PC-3 (cell line): ENCODE measurements at regions not wholly inside any gene's neighbourhood (a gene's known extent, or its start where the extent isn't known, plus 50 kb on each side); places are given as distances from the start of the nearest gene placed in this dataset.

Experiments
- ATAC-seq: fragments of 200-7000 bp; cut with Tn5 transposase; 2 replicates; pipeline ENCODE4 v1.9.1; 2020; ENCODE audit warnings: mild to moderate bottlenecking, moderate library complexity
- BruUV-seq: library from RNA; stranded (reverse); fragments of 400-500 nt; replicated peaks from 2 replicates; lab custom pipeline; 2021; lab: Mats Ljungman, UMichigan
- CTCF ChIA-PET: fragments of 300-600 bp; sonication (Branson Sonifier 250); formaldehyde crosslinking; loops from one replicate; lab custom pipeline; 2022; ENCODE audit warnings: antibody characterized with exemption; lab: Charles Lee
- POLR2A ChIA-PET: fragments of 300-600 bp; sonication (Branson Sonifier 250); formaldehyde crosslinking; loops from one replicate; lab custom pipeline; 2022; ENCODE audit warnings: antibody characterized with exemption; ENCODE audit not compliant: unreplicated experiment; lab: Charles Lee
- DNase-seq: peaks from one replicate; pipeline ENCODE4 v3.0.0-alpha.2; 2015
- H2AFZ ChIP-seq: fragments of 300-600 bp; sonication (generic); 2 replicates; pipeline ENCODE4 v1.6.0; 2016; ENCODE audit warnings: antibody characterized with exemption, low read length
- H3F3A ChIP-seq: fragments of 300-600 bp; sonication (generic); one replicate; pipeline ENCODE4 v1.6.0; 2017; ENCODE audit warnings: antibody characterized with exemption, low read length, control low read depth, mild to moderate bottlenecking; ENCODE audit not compliant: unreplicated experiment
- H3K27ac ChIP-seq: fragments of 300-600 bp; sonication (generic); 2 replicates; pipeline ENCODE4 v1.5.1; 2016; ENCODE audit warnings: mild to moderate bottlenecking, low read length
- H3K27me3 ChIP-seq: fragments of 300-600 bp; sonication (generic); 2 replicates; pipeline ENCODE4 v1.6.1; 2016; ENCODE audit warnings: low read length, mixed read lengths
- H3K36me3 ChIP-seq: fragments of 300-600 bp; sonication (generic); 2 replicates; pipeline ENCODE4 v1.6.1; 2016; ENCODE audit warnings: low read depth, mixed run types, low read length, mixed read lengths
- H3K4me1 ChIP-seq: fragments of 300-600 bp; sonication (generic); 2 replicates; pipeline ENCODE4 v1.5.1; 2016; ENCODE audit warnings: low read length; ENCODE audit not compliant: insufficient read depth
- H3K4me2 ChIP-seq: fragments of 300-600 bp; sonication (generic); 2 replicates; pipeline ENCODE4 v1.6.0; 2016; ENCODE audit warnings: low read length
- H3K4me3 ChIP-seq: fragments of 300-600 bp; sonication (generic); 2 replicates; pipeline ENCODE4 v1.5.1; 2016; ENCODE audit warnings: mild to moderate bottlenecking, low read length, mixed read lengths
- H3K79me2 ChIP-seq: fragments of 300-600 bp; sonication (generic); 2 replicates; pipeline ENCODE4 v1.6.1; 2017; ENCODE audit warnings: low read length, mixed read lengths
- H3K9ac ChIP-seq: fragments of 300-600 bp; sonication (generic); 2 replicates; pipeline ENCODE4 v1.6.0; 2016; ENCODE audit warnings: mild to moderate bottlenecking, low read length
- H3K9me2 ChIP-seq: fragments of 300-600 bp; sonication (generic); replicated peaks from 2 replicates; pipeline ENCODE4 v1.6.1; 2016; ENCODE audit warnings: mixed run types, low read length, mixed read lengths
- H3K9me3 ChIP-seq: fragments of 300-600 bp; sonication (generic); 2 replicates; pipeline ENCODE4 v1.6.1; 2016; ENCODE audit warnings: low read length, mixed read lengths
- H4K20me1 ChIP-seq: fragments of 300-600 bp; sonication (generic); 2 replicates; pipeline ENCODE4 v1.6.1; 2016; ENCODE audit warnings: low read length, mixed read lengths
- EZH2 ChIP-seq: fragments of 300-600 bp; sonication (generic); IDR thresholded peaks from one replicate; pipeline ENCODE4 v1.6.1; 2017; ENCODE audit warnings: antibody characterized with exemption, mild to moderate bottlenecking, low read length; ENCODE audit not compliant: unreplicated experiment
- EZH2phosphoT487 ChIP-seq: fragments of 300-600 bp; sonication (generic); IDR thresholded peaks from 2 replicates; pipeline ENCODE4 v1.6.1; 2018; ENCODE audit warnings: mild to moderate bottlenecking, antibody characterized with exemption, low read length, borderline replicate concordance
- intact Hi-C: fragments of 100-400 bp; cut with micrococcal nuclease; formaldehyde crosslinking; loops from 2 replicates; pipeline ENCODE4 v1.9.0; 2023
- TF ChIP-seq, protein P1 (sequence below): fragments of 300-600 bp; sonication (generic); conservative IDR thresholded peaks from 2 replicates; pipeline ENCODE4 v1.5.1; 2017; ENCODE audit warnings: antibody characterized with exemption, low read depth, mild to moderate bottlenecking, low read length

DNA sequence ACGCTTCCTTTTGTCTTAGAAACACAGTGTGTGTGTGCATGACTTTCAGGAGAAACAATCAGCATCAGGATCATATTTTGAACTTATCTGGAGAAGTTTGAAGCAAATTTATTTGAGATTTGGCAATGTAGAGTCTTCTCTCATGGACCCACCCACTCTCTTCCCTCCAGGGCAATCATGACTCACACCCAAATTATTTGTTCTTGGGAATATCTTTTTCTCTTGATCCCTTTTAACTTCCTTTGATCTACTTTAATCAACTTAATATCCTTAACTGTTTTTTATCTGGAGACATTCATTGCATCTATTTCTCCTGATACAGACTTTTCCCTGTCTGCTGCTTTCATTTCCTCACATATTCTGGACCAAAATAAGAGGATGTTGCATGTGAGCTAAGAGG lies 1174.3 kb downstream of the GATA3 start:
- no peaks in the 10 kb centered on the region for H3K36me3 ChIP-seq
- no peaks in the 10 kb centered on the region for H4K20me1 ChIP-seq
- no peaks in the 10 kb centered on the region for H3F3A ChIP-seq
- peaks cover 73% of the 10 kb centered on the region for H3K27me3 ChIP-seq
- H2AFZ ChIP-seq: no peak overlapping the region
- no peaks in the 10 kb centered on the region for H3K79me2 ChIP-seq
- ChIA-PET POLR2A (no interaction called here), CTCF (interaction anchor here (0.5 to 0.6 kb wide), 2 partner anchors 301 to 1202 kb away, joined by 3 to 5 read pairs; no protein-coding TSS in a partner anchor)
- DNase-seq (peak; percentile 9), ATAC-seq (no peak)
- no peak for TF ChIP-seq EZH2
- TF ChIP-seq, protein P1, sequence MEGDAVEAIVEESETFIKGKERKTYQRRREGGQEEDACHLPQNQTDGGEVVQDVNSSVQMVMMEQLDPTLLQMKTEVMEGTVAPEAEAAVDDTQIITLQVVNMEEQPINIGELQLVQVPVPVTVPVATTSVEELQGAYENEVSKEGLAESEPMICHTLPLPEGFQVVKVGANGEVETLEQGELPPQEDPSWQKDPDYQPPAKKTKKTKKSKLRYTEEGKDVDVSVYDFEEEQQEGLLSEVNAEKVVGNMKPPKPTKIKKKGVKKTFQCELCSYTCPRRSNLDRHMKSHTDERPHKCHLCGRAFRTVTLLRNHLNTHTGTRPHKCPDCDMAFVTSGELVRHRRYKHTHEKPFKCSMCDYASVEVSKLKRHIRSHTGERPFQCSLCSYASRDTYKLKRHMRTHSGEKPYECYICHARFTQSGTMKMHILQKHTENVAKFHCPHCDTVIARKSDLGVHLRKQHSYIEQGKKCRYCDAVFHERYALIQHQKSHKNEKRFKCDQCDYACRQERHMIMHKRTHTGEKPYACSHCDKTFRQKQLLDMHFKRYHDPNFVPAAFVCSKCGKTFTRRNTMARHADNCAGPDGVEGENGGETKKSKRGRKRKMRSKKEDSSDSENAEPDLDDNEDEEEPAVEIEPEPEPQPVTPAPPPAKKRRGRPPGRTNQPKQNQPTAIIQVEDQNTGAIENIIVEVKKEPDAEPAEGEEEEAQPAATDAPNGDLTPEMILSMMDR: no peak
- no peak for TF ChIP-seq EZH2phosphoT487
- no peaks in the 10 kb centered on the region for H3K9me2 ChIP-seq
- BruUV-seq: no TSS peak
- intact Hi-C loops: no loop called here
- H3K4me2 ChIP-seq: no peak overlapping the region
- H3K4me1 ChIP-seq: no peaks in the 10 kb centered on the region
- H3K27ac ChIP-seq: no peak overlapping the region
- no peak overlapping the region for H3K9ac ChIP-seq
- H3K9me3 ChIP-seq: no peaks in the 10 kb centered on the region
- no peak overlapping the region for H3K4me3 ChIP-seq

DNA sequence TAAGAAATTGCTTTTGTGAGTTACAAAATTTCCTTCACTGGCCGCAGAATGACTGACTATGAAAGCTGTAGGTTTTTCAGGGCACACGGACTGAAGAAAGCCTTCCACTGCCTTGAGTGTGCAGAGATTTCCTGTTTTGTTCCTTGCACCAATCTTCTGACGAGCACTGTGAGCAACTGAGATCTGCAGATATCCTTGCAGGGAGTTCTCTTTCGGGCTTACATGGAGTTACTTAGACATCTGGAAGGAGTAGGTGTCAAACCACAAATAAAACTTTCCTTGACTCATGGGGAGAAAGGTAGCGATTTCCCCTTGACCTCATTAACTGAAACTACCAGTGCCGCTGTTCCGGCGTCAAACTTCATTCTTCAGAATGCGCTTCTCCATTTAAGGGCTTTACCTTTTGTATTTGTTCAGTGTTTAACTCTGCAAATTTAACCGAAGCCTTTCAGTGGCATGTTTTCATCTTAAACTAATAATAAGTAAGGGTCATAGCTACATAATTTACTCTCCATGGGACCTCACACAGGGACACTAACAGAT lies 1175.3 kb downstream of the GATA3 start:
- H3K27ac ChIP-seq: no peak overlapping the region
- TF ChIP-seq, protein P1: no peak
- TF ChIP-seq EZH2phosphoT487 (no peak), EZH2 (no peak)
- H3F3A ChIP-seq: no peaks in the 10 kb centered on the region
- no TSS peak for BruUV-seq
- no peak overlapping the region for H3K4me2 ChIP-seq
- ChIA-PET POLR2A (no interaction called here), CTCF (no interaction called here)
- no peaks in the 10 kb centered on the region for H4K20me1 ChIP-seq
- H3K27me3 ChIP-seq: peaks cover 67% of the 10 kb centered on the region
- no peaks in the 10 kb centered on the region for H3K79me2 ChIP-seq
- ATAC-seq (no peak), DNase-seq (no peak)
- no peaks in the 10 kb centered on the region for H3K9me3 ChIP-seq
- H3K36me3 ChIP-seq: no peaks in the 10 kb centered on the region
- no peak overlapping the region for H2AFZ ChIP-seq
- H3K9me2 ChIP-seq: no peaks in the 10 kb centered on the region
- intact Hi-C loops: no loop called here
- H3K4me3 ChIP-seq: no peak overlapping the region
- no peak overlapping the region for H3K9ac ChIP-seq
- H3K4me1 ChIP-seq: no peaks in the 10 kb centered on the region

DNA sequence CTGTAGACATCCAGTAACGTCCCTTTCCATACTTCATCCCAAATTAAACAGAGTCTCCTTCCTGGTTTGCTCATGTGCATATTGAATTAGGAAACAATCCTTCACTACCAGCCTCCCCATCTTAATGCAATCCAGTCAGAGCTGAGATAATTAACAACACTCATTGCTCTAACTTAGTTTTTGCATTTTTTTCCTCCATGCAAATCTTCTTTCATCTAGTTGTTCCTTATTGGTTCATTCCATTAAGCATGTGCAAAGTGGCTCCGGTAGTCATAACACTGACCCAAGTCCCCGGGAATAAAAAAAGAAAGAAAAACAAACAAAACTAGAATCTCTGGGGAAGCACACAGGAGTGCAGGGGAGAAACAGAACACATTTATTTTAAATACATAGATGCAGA lies 1176.1 kb downstream of the GATA3 start:
- BruUV-seq: no TSS peak
- no peaks in the 10 kb centered on the region for H3K79me2 ChIP-seq
- H3K27me3 ChIP-seq: peaks cover 64% of the 10 kb centered on the region
- intact Hi-C loops: no loop called here
- no peak overlapping the region for H3K4me2 ChIP-seq
- H3K4me1 ChIP-seq: no peaks in the 10 kb centered on the region
- H3K9me2 ChIP-seq: no peaks in the 10 kb centered on the region
- H3K9me3 ChIP-seq: no peaks in the 10 kb centered on the region
- ChIA-PET CTCF (no interaction called here), POLR2A (interaction anchor here (0.6 kb wide), 1 partner anchor 21 kb away, joined by 3 read pairs; no protein-coding TSS in a partner anchor)
- no peak for ATAC-seq
- H3K36me3 ChIP-seq: no peaks in the 10 kb centered on the region
- no peak for DNase-seq
- no peak overlapping the region for H3K27ac ChIP-seq
- no peak overlapping the region for H3K9ac ChIP-seq
- H2AFZ ChIP-seq: no peak overlapping the region
- no peaks in the 10 kb centered on the region for H4K20me1 ChIP-seq
- H3K4me3 ChIP-seq: no peak overlapping the region
- TF ChIP-seq EZH2 (no peak), EZH2phosphoT487 (no peak)
- TF ChIP-seq, protein P1: no peak
- H3F3A ChIP-seq: no peaks in the 10 kb centered on the region
